NCI-H510A treated with DMSO at 0.1 percent for 48 hours (cell line): ENCODE measurements at regions not wholly inside any gene's neighbourhood (a gene's known extent, or its start where the extent isn't known, plus 50 kb on each side); places are given as distances from the start of the nearest gene placed in this dataset.

Experiments
- DNase-seq: peaks from one replicate; lab custom pipeline; 2025; lab: John Stamatoyannopoulos, UW

- DNase-seq, result no peak
These were observed 1329.5 kb upstream of the TENM3 start for GRCh38 chr4:180913750-180914149.

DNA sequence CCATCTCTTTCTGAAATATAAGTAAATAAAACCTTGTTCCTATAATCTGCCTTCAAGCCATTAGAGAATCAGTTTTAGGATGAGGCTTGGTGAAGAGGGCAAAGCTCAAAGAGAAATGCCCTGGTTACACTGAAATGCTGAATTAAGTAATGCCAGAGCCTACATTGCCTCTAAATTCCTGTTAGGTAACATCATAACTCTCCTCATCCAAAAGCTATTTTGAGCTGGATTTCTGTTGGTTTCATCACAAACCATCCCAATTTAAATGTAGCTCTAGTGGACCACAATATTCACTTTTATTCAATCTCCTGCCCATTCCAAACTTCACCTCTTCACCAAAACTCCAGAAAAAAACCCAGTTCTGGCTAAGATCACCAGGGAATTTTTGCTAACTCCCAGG lies 1319.7 kb upstream of the TENM3 start:
- DNase-seq, result no peak

DNA sequence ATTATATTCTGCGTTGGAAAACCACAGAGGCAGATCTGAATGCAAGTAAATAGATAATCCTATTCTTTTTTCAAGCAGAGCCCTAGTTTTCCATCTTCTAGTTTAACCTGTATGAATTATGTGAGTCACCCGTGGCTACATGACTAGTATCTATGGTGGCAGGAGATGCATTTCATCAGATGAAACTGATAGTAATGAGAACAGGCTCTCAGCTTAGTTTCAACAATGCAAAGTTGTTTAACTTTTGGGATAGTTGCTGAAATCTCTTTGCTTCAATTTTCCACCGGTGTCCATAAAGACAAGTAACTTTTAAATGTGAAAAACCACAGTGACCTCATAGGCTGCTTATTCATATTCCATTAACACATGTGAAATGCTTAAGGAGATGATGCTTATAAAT lies 1317.4 kb upstream of the TENM3 start:
- DNase-seq, result no peak

- no peak for DNase-seq
These were observed 1316.9 kb upstream of the TENM3 start for GRCh38 chr4:180926277-180926676.

- no peak for DNase-seq
These were observed 1310.7 kb upstream of the TENM3 start for GRCh38 chr4:180932370-180933001.

DNA sequence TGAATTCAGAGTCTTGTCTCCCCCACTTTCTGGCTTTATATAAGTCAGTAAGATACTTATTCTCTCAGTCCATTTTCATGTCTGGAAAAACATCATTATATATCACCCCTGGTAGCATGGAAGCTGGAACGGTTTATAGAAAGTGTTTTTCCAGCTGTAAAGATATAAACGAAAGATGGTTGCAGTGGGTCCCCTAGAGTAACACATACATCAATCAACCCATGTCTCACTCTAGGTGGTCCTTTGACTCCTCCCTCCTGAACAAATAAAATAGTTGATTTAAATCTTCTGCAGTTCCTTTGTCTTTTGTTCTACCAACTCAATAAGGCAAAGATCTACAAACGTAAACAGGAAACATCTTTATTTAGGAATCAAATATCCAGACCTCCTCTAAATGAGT lies 1306.1 kb upstream of the TENM3 start:
- DNase-seq, result no peak

DNA sequence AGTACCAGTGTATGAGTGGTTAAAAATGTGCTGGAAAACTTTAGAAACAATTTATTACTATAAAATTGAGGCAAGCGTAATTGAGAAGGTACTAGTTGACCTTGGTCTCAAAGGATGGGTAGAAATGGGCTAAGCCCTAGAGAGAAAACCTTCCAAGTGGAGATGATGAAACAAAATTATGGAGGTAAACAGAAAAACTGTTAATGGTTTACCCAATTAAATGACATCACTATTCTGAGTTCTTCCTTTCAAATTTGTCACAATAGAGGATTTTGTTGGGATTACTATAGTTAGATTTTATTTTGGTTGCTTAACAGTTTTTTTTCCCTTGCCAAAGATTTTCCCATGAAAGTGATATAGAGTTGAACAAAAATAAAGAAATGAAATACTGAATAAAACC lies 1302.5 kb upstream of the TENM3 start:
- DNase-seq, result no peak

- DNase-seq, result no peak
These were observed 1300.8 kb upstream of the TENM3 start for GRCh38 chr4:180942367-180942916.

DNA sequence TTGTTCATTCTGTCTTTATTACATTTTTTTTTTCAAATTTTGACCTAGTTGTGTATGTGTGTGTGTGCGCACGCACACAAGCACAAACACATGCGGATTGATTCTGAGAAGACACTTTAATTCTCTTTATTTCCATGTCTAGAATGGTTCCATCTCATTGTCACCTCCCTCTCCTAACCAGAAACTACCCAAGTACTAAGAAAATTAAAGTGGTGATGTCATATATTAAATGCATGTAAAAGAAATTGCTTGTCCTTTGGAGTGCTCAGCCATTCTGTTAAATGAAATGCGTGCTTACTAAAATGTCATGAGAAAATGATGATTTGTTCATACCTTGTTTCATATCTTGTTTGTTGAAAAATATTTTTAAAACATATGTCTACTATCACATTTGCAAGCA lies 1297.0 kb upstream of the TENM3 start:
- no peak for DNase-seq

DNA sequence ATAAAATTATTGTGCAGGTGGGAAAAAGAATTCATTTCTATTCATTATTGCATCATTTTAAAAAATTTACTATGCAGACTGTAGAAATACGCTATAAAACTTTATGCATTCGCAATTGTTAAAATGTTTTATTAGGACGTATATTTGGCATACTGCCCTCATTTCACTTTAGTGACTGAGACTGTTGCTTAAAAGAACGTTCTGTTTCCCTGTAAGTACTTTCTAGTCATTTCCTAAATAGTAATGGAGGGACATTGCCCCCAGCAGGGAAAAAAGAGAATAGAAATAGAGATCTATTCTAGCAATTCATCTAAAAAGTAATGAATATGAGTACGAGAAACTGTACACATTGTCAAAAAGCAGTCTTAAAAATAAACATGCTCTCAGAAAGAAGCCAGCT lies 1295.8 kb upstream of the TENM3 start:
- no peak for DNase-seq

GRCh38 chr4:180949424-180950213 lies 1293.6 kb upstream of the TENM3 start:
- DNase-seq, result no peak

GRCh38 chr4:180950377-180950776 lies 1292.8 kb upstream of the TENM3 start:
- no peak for DNase-seq

DNA sequence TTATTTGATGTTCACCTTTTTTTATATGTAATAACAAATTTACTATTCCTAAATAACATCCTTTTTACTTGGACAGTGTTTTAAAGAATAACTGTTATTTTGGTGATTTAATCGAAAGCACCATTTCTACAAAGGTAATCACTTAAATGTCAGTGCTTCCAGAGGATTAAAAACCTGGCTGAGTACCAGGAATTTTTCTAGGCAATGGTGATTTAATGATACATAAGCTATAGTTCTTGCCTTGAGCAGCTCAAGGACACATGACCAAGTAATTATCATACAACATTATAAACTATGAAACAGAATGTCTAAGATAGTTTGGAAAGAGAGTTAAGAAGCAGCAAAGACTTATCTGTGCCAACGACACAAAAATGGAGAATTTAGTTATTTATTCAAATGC lies 1291.9 kb upstream of the TENM3 start:
- no peak for DNase-seq

DNA sequence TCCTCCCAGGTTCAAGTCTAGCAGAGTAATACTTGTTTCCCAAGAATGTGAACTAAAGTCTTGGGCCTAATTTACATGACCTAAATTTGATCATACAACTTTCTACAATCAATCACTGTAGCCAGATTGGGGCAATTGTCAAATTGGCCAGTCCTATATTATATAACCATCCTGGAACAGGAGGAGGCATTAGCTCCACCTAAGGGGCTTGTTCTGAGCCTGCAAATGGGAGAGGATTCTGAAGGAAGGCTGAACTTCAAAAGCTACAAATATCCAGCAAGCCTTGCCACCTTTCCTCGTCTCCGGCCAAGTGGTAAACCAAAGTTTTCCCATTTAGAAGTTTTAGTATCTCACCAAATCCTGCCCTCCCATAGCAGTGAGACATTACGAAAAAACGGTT lies 1289.6 kb upstream of the TENM3 start:
- DNase-seq, result no peak

GRCh38 chr4:180960743-180961401 lies 1282.3 kb upstream of the TENM3 start:
- DNase-seq, result no peak

GRCh38 chr4:180962268-180962667 lies 1280.9 kb upstream of the TENM3 start:
- no peak for DNase-seq

- no peak for DNase-seq
These were observed 1276.9 kb upstream of the TENM3 start for GRCh38 chr4:180966312-180966711.

- DNase-seq, result no peak
These were observed 1275.3 kb upstream of the TENM3 start for GRCh38 chr4:180967936-180968335.

GRCh38 chr4:180973894-180974293 lies 1269.3 kb upstream of the TENM3 start:
- DNase-seq, result no peak

DNA sequence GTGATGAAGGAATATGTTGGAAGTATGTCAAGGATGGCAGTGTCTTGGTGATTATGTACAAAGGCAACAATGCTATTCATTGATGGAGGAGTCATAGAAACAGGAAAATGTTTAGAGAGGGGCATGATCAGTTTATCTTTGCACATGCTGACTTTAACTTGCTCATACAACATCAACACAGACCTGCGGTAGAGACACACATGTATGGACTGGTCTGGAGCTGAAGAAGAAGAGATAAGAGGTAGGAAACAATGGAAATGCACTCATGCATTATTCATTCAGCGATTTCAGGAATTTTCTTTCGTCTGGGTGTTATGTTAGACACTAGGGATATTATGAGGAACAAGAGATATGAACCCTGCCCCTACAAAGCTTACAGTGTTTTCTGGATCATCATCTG lies 1252.3 kb upstream of the TENM3 start:
- DNase-seq, result no peak

DNA sequence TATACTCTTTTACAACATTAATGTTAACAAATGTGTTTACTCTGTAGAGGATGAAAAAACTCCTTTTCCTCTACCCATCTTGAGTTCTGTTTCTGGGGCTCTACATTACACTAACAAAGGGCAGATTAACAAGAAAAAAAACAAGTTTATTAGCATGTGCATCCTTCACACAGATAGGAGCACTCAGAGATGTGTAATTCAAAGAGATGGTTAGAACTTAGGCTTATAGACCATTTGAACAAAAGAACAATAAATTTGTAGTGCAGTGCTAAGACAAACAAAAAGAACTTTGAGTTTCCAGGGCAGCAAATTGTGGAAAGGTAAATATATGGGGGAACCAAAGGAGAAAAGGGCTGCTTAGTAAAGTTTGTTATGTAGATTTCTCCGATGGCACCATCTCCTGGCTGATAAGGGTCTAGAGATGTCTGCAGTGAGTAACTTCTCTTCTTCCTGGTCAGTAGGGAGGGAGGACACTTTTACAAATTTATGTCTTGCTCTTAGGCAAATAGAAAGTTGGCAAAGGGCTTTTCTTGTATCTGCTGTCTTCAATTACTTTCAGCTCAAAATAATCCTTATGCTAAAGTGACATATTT lies 1249.9 kb upstream of the TENM3 start:
- no peak for DNase-seq

DNA sequence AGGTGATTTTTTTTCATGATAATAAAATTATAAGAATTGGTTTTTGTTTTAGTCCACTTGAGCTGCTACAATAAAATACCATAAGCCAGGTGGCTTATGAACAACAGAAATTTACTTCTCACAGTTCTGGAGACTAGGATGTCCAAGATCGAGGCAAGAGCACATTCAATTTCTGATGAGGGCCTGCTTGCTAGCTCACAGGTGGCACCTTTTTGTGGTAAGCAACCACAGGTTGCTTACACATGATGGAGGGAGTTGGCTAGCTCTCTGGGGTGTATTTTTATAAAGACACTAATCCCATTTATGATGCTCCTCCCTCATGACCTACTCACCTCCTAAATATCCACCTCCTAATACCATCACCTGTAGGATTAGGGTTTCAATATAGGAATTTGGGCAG lies 1248.5 kb upstream of the TENM3 start:
- DNase-seq, result no peak

GRCh38 chr4:180999217-180999616 lies 1244.0 kb upstream of the TENM3 start:
- no peak for DNase-seq
